ENCODE measurements at regions not wholly inside any gene's neighbourhood (a gene's known extent, or its start where the extent isn't known, plus 50 kb on each side); places are given as distances from the start of the nearest gene placed in this dataset.

- no peaks in the 10 kb centered on the region for H3K36me3 ChIP-seq (ENCODE audit: insufficient read depth, low read length)
- H3K9ac ChIP-seq (ENCODE audit: low read length): no peak overlapping the region
- H3F3A ChIP-seq (ENCODE audit: insufficient read depth, low read length, poor library complexity, severe bottlenecking): no peaks in the 10 kb centered on the region
- no peaks in the 10 kb centered on the region for H3K9me3 ChIP-seq (ENCODE audit: low read length)
- H2AFZ ChIP-seq (ENCODE audit: low read depth, low read length): no peak overlapping the region
- no peak overlapping the region for H3K27ac ChIP-seq (ENCODE audit: low read length)
- H3K4me2 ChIP-seq (ENCODE audit: low read length): no peak overlapping the region
- H3K4me3 ChIP-seq (ENCODE audit: low read length): no peak overlapping the region
- TF ChIP-seq RAD21 (conservative IDR thresholded peaks at IDR 0.05) (no peak), EZH2 (IDR thresholded peaks at IDR 0.05; ENCODE audit: borderline replicate concordance, insufficient read depth, low read length, poor library complexity, severe bottlenecking) (no peak), TAF1 (IDR thresholded peaks at IDR 0.05; ENCODE audit: low read depth) (no peak), SMC3 (conservative IDR thresholded peaks at IDR 0.05; ENCODE audit: poor library complexity) (no peak)
- no peaks in the 10 kb centered on the region for H3K27me3 ChIP-seq (ENCODE audit: insufficient read depth, low read depth, low read length)
- H3K9me2 ChIP-seq (ENCODE audit: insufficient read depth, low read length): no peaks in the 10 kb centered on the region
- no peaks in the 10 kb centered on the region for H3K79me2 ChIP-seq (replicated peaks; ENCODE audit: insufficient read depth, low read length)
- no peaks in the 10 kb centered on the region for H4K20me1 ChIP-seq (ENCODE audit: insufficient read depth)
Observed at GRCh38 chr1:199041173-199041914, 402.5 kb downstream of the PTPRC start.

- Histone ChIP-seq H3K36me3 (ENCODE audit: insufficient read depth, low read length) (no peaks in the 10 kb centered on the region), H3K4me2 (ENCODE audit: low read length) (no peak overlapping the region), H3K9me3 (ENCODE audit: low read length) (no peaks in the 10 kb centered on the region), H2AFZ (ENCODE audit: low read depth, low read length) (no peak overlapping the region), H3K9me2 (ENCODE audit: insufficient read depth, low read length) (no peaks in the 10 kb centered on the region), H3K4me3 (ENCODE audit: low read length) (no peak overlapping the region), H3K27ac (ENCODE audit: low read length) (no peak overlapping the region), H3F3A (ENCODE audit: insufficient read depth, low read length, poor library complexity, severe bottlenecking) (no peaks in the 10 kb centered on the region), H3K79me2 (replicated peaks; ENCODE audit: insufficient read depth, low read length) (no peaks in the 10 kb centered on the region), H4K20me1 (ENCODE audit: insufficient read depth) (no peaks in the 10 kb centered on the region), H3K9ac (ENCODE audit: low read length) (no peak overlapping the region), H3K27me3 (ENCODE audit: insufficient read depth, low read depth, low read length) (no peaks in the 10 kb centered on the region)
- no peak for TF ChIP-seq TAF1 (IDR thresholded peaks at IDR 0.05; ENCODE audit: low read depth)
- no peak for TF ChIP-seq REST (IDR thresholded peaks at IDR 0.05; ENCODE audit: borderline replicate concordance)
- no peak for TF ChIP-seq POLR2AphosphoS5 (IDR thresholded peaks at IDR 0.05)
- no peak for TF ChIP-seq EZH2 (IDR thresholded peaks at IDR 0.05; ENCODE audit: borderline replicate concordance, insufficient read depth, low read length, poor library complexity, severe bottlenecking)
- no peak for TF ChIP-seq RAD21 (conservative IDR thresholded peaks at IDR 0.05)
- TF ChIP-seq SMC3 (conservative IDR thresholded peaks at IDR 0.05; ENCODE audit: poor library complexity): no peak
- no peak for TF ChIP-seq MXI1 (conservative IDR thresholded peaks at IDR 0.05; ENCODE audit: poor library complexity, severe bottlenecking)
- no peak for TF ChIP-seq EP300 (conservative IDR thresholded peaks at IDR 0.05; ENCODE audit: poor library complexity, severe bottlenecking)
- no peak for TF ChIP-seq CTCF (IDR thresholded peaks at IDR 0.05; ENCODE audit: poor library complexity, severe bottlenecking)
Observed at GRCh38 chr1:199042193-199042592, 403.4 kb downstream of the PTPRC start.

Measured in neural cell (in vitro differentiated cells).